Stimulated activated CD8-positive, alpha-beta memory T cell treated with anti-CD3 and anti-CD28 coated beads, Interleukin-4, amount 100 ng/mL, for 48 hours (primary cell): ENCODE measurements at regions not wholly inside any gene's neighbourhood (a gene's known extent, or its start where the extent isn't known, plus 50 kb on each side); places are given as distances from the start of the nearest gene placed in this dataset.
A peak's percentile ranks its signal among the peaks of the same experiment; 100 is the strongest.
"Not testable (repeated sequence)": the region's sequence is repeated elsewhere in the genome, so short reads cannot be mapped to it uniquely, and the experiment has no call there.

ENCODE experiments used
- DNase-seq: peaks from one replicate; pipeline ENCODE4 v3.0.0-alpha.2; 2020

- no peak for DNase-seq
Measured at GRCh38 chr18:34482204-34482603, 227.9 kb upstream of the DTNA start.

- no peak for DNase-seq
Measured at GRCh38 chr18:34483198-34483597, 226.9 kb upstream of the DTNA start.

- DNase-seq, result no peak
Measured at GRCh38 chr18:34491719-34492118, 218.4 kb upstream of the DTNA start.

GRCh38 chr18:34492652-34493051 lies 217.4 kb upstream of the DTNA start:
- no peak for DNase-seq

GRCh38 chr18:34493099-34493544 lies 217.0 kb upstream of the DTNA start:
- DNase-seq, result peak; percentile 46

GRCh38 chr18:34493566-34494358 lies 216.3 kb upstream of the DTNA start:
- peak; percentile 22 for DNase-seq

GRCh38 chr18:34494359-34494696 lies 215.8 kb upstream of the DTNA start:
- no peak for DNase-seq

- no peak for DNase-seq
Measured at GRCh38 chr18:34495506-34495905, 214.6 kb upstream of the DTNA start.

GRCh38 chr18:34501553-34501952 lies 208.5 kb upstream of the DTNA start:
- DNase-seq, result no peak

- no peak for DNase-seq
Measured at GRCh38 chr18:34506198-34506597, 203.9 kb upstream of the DTNA start.

GRCh38 chr18:34509163-34509562 lies 200.9 kb upstream of the DTNA start:
- DNase-seq, result no peak

GRCh38 chr18:34509879-34510586 lies 200.1 kb upstream of the DTNA start:
- no peak for DNase-seq

GRCh38 chr18:34510926-34511325 lies 199.2 kb upstream of the DTNA start:
- DNase-seq, result no peak

- no peak for DNase-seq
Measured at GRCh38 chr18:34511435-34511834, 198.7 kb upstream of the DTNA start.

- no peak for DNase-seq
Measured at GRCh38 chr18:34511879-34512278, 198.2 kb upstream of the DTNA start.

GRCh38 chr18:34514238-34514637 lies 195.9 kb upstream of the DTNA start:
- no peak for DNase-seq

- DNase-seq, result no peak
Measured at GRCh38 chr18:34514957-34515356, 195.1 kb upstream of the DTNA start.

GRCh38 chr18:34516355-34516754 lies 193.7 kb upstream of the DTNA start:
- not testable (repeated sequence) for DNase-seq

- DNase-seq, result not testable (repeated sequence)
Measured at GRCh38 chr18:34516996-34517395, 193.1 kb upstream of the DTNA start.

- DNase-seq, result no peak
Measured at GRCh38 chr18:34521040-34521439, 189.1 kb upstream of the DTNA start.

- no peak for DNase-seq
Measured at GRCh38 chr18:34522603-34523002, 187.5 kb upstream of the DTNA start.

- no peak for DNase-seq
Measured at GRCh38 chr18:34525244-34525643, 184.9 kb upstream of the DTNA start.

- DNase-seq, result no peak
Measured at GRCh38 chr18:34528177-34528576, 181.9 kb upstream of the DTNA start.
